Neural progenitor cell (in vitro differentiated cells): ENCODE measurements at regions not wholly inside any gene's neighbourhood (a gene's known extent, or its start where the extent isn't known, plus 50 kb on each side); places are given as distances from the start of the nearest gene placed in this dataset.

ENCODE experiments used
- DNase-seq: peaks from one replicate; pipeline ENCODE4 v3.0.0-alpha.2; 2016; ENCODE audit warnings: low spot score
- H2AFZ ChIP-seq: fragments of 200-600 bp; sonication (generic); replicated peaks from 2 replicates; pipeline ENCODE4 v1.6.1; 2016; ENCODE audit warnings: antibody characterized with exemption
- H3F3A ChIP-seq: fragments of 200-600 bp; sonication (generic); 2 replicates; pipeline ENCODE4 v1.6.1; 2016; ENCODE audit warnings: antibody characterized with exemption, low read depth
- H3K27ac ChIP-seq: fragments of 200-600 bp; sonication (generic); 2 replicates; pipeline ENCODE4 v1.5.1; 2016; ENCODE audit warnings: mild to moderate bottlenecking
- H3K27me3 ChIP-seq: fragments of 200-600 bp; sonication (generic); 2 replicates; pipeline ENCODE4 v1.6.1; 2016; ENCODE audit warnings: mild to moderate bottlenecking, moderate library complexity
- H3K36me3 ChIP-seq: fragments of 200-600 bp; sonication (generic); 2 replicates; pipeline ENCODE4 v1.5.1; 2016
- H3K4me1 ChIP-seq: fragments of 200-600 bp; sonication (generic); 2 replicates; pipeline ENCODE4 v1.6.1; 2016; ENCODE audit warnings: mixed run types
- H3K4me2 ChIP-seq: fragments of 200-600 bp; sonication (generic); 2 replicates; pipeline ENCODE4 v1.6.1; 2016
- H3K4me3 ChIP-seq: fragments of 200-600 bp; sonication (generic); 2 replicates; pipeline ENCODE4 v1.5.1; 2016
- H3K79me2 ChIP-seq: fragments of 200-600 bp; sonication (generic); 2 replicates; pipeline ENCODE4 v1.6.1; 2016; ENCODE audit warnings: low read depth
- H3K9ac ChIP-seq: fragments of 200-600 bp; sonication (generic); 2 replicates; pipeline ENCODE4 v1.6.1; 2016
- H3K9me3 ChIP-seq: fragments of 200-600 bp; sonication (generic); 2 replicates; pipeline ENCODE4 v1.5.1; 2016; ENCODE audit warnings: low read depth
- H4K20me1 ChIP-seq: fragments of 200-600 bp; sonication (generic); 2 replicates; pipeline ENCODE4 v1.6.1; 2016; ENCODE audit warnings: low read depth
- H3K27ac Mint-ChIP-seq: 3 replicates; pipeline ENCODE4 v1.8.0; 2021; ENCODE audit warnings: mixed read lengths
- H3K27me3 Mint-ChIP-seq: 2 replicates; pipeline ENCODE4 v1.8.0; 2022; ENCODE audit warnings: low read depth, mild to moderate bottlenecking, inconsistent platforms, moderate library complexity, mixed read lengths; ENCODE audit not compliant: insufficient read depth
- H3K36me3 Mint-ChIP-seq: 3 replicates; pipeline ENCODE4 v1.8.0; 2021; ENCODE audit warnings: mixed read lengths
- H3K4me1 Mint-ChIP-seq: 3 replicates; pipeline ENCODE4 v1.8.0; 2021; ENCODE audit warnings: mixed read lengths
- H3K4me3 Mint-ChIP-seq: 3 replicates; pipeline ENCODE4 v1.8.0; 2021; ENCODE audit warnings: mild to moderate bottlenecking, moderate library complexity, mixed read lengths
- H3K9me3 Mint-ChIP-seq: 3 replicates; pipeline ENCODE4 v1.8.0; 2020; ENCODE audit warnings: mixed read lengths
- CTCF ChIP-seq: fragments of 200-600 bp; sonication (generic); IDR thresholded peaks from 2 replicates; pipeline ENCODE4 v1.5.1; 2017; ENCODE audit warnings: antibody characterized with exemption, mild to moderate bottlenecking
- EZH2 ChIP-seq: fragments of 200-600 bp; sonication (generic); IDR thresholded peaks from 2 replicates; pipeline ENCODE4 v1.6.1; 2017; ENCODE audit warnings: antibody characterized with exemption, mild to moderate bottlenecking, moderate library complexity
- EZH2phosphoT487 ChIP-seq: fragments of 200-600 bp; sonication (generic); IDR thresholded peaks from 2 replicates; pipeline ENCODE4 v1.6.1; 2017; ENCODE audit warnings: antibody characterized with exemption

DNA sequence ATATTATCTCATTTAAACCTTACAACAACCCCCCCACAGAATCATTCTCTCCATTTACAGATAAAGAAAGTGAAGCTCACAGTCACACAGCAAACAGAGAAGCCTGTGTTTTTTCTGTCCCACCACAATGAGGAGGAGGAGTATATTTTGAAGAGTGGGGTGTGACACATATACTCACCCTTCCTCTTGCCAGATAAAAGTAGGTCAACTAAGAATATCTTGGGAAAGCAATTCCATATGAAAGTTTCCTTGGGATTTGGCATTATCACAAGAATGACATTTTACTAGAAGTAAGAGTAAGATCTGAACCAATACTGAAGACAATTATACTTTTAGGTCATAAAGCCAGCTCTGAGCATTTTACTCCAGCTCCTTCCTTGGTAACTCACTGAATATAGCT lies 287.5 kb upstream of the HTR2A start:
- TF ChIP-seq EZH2phosphoT487, result no peak
- no peak for TF ChIP-seq CTCF
- TF ChIP-seq EZH2, result no peak
- Histone ChIP-seq H3K4me1 (no peaks in the 10 kb centered on the region), H3K4me3 (no peak overlapping the region), H3K9me3 (no peaks in the 10 kb centered on the region), H2AFZ (no peak overlapping the region), H3K9ac (no peak overlapping the region), H3K27ac (no peak overlapping the region), H3K27me3 (no peaks in the 10 kb centered on the region), H3K79me2 (no peaks in the 10 kb centered on the region), H3K4me2 (no peak overlapping the region), H3K36me3 (no peaks in the 10 kb centered on the region), H4K20me1 (no peaks in the 10 kb centered on the region), H3F3A (no peaks in the 10 kb centered on the region)
- Mint-ChIP-seq H3K9me3 (no peaks in the 10 kb centered on the region), H3K4me3 (no peak overlapping the region), H3K4me1 (peaks cover 3% of the 10 kb centered on the region), H3K27me3 (no peaks in the 10 kb centered on the region), H3K27ac (no peak overlapping the region), H3K36me3 (no peaks in the 10 kb centered on the region)
- no peak for DNase-seq

GRCh38 chr13:47179321-47179720 lies 282.5 kb upstream of the HTR2A start:
- Mint-ChIP-seq H3K27ac (no peak overlapping the region), H3K9me3 (no peaks in the 10 kb centered on the region), H3K36me3 (no peaks in the 10 kb centered on the region), H3K4me3 (no peak overlapping the region), H3K4me1 (peaks cover 3% of the 10 kb centered on the region), H3K27me3 (no peaks in the 10 kb centered on the region)
- no peaks in the 10 kb centered on the region for H4K20me1 ChIP-seq
- no peaks in the 10 kb centered on the region for H3K79me2 ChIP-seq
- no peak overlapping the region for H3K27ac ChIP-seq
- H2AFZ ChIP-seq, result no peak overlapping the region
- no peak overlapping the region for H3K4me2 ChIP-seq
- DNase-seq, result no peak
- no peaks in the 10 kb centered on the region for H3F3A ChIP-seq
- no peaks in the 10 kb centered on the region for H3K27me3 ChIP-seq
- H3K4me3 ChIP-seq, result no peak overlapping the region
- TF ChIP-seq EZH2phosphoT487, result no peak
- no peak for TF ChIP-seq EZH2
- no peak for TF ChIP-seq CTCF
- H3K4me1 ChIP-seq, result no peaks in the 10 kb centered on the region
- H3K36me3 ChIP-seq, result no peaks in the 10 kb centered on the region
- H3K9ac ChIP-seq, result no peak overlapping the region
- no peaks in the 10 kb centered on the region for H3K9me3 ChIP-seq

DNA sequence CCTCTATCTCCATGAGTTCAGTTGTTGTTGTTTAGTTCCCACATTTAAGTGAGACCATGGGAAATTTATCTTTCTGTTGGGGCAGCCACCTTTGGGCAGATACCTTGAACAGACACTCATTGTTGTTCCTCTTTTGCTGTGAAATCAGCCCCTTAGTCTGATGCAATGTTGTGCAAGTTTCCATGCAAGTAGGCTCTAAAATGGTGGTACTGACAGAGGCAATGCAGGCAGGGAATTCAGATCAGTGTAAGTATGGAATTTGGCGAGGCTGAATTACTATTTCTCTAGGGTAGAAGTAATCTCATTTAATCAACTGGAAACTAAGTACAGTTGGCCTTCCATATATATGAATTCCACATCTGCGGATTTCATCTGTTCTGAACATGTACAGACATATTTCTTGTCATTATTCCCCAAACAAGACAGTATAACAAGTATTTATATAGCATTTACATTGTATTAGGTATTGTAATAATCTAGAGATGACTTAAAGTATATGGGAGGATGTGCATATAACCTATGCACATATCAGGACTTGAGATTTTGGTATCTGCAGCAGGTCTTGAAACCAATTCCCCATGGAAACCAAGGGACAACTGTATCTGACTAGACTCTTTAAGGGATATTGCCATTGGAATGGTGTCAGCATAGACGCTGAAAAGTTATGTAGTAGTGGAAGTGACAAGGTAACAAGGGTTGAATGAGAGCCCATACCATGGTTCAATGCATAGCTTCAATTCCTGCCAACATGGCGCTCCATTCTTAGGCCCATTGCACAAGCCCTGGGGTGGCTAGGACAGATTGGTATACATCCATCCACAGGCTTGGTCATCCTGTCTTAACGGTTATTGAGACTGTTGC lies 281.5 kb upstream of the HTR2A start:
- Histone ChIP-seq H2AFZ (no peak overlapping the region), H3K9me3 (no peaks in the 10 kb centered on the region), H4K20me1 (no peaks in the 10 kb centered on the region), H3K27ac (no peak overlapping the region), H3K27me3 (no peaks in the 10 kb centered on the region), H3K4me3 (no peak overlapping the region), H3K79me2 (no peaks in the 10 kb centered on the region), H3K4me1 (no peaks in the 10 kb centered on the region), H3K9ac (no peak overlapping the region), H3F3A (no peaks in the 10 kb centered on the region), H3K4me2 (no peak overlapping the region), H3K36me3 (no peaks in the 10 kb centered on the region)
- no peak overlapping the region for H3K4me3 Mint-ChIP-seq
- H3K9me3 Mint-ChIP-seq, result no peaks in the 10 kb centered on the region
- no peak for TF ChIP-seq EZH2
- no peak for TF ChIP-seq EZH2phosphoT487
- no peak overlapping the region for H3K27ac Mint-ChIP-seq
- no peaks in the 10 kb centered on the region for H3K27me3 Mint-ChIP-seq
- H3K36me3 Mint-ChIP-seq, result no peaks in the 10 kb centered on the region
- DNase-seq, result no peak
- no peaks in the 10 kb centered on the region for H3K4me1 Mint-ChIP-seq

- H3K9me3 ChIP-seq, result no peaks in the 10 kb centered on the region
- no peaks in the 10 kb centered on the region for H3F3A ChIP-seq
- no peak for TF ChIP-seq EZH2
- TF ChIP-seq CTCF, result no peak
- TF ChIP-seq EZH2phosphoT487, result no peak
- Mint-ChIP-seq H3K9me3 (no peaks in the 10 kb centered on the region), H3K4me3 (no peak overlapping the region), H3K27me3 (no peaks in the 10 kb centered on the region), H3K4me1 (no peaks in the 10 kb centered on the region), H3K36me3 (no peaks in the 10 kb centered on the region), H3K27ac (no peak overlapping the region)
- no peaks in the 10 kb centered on the region for H3K27me3 ChIP-seq
- no peak overlapping the region for H3K4me2 ChIP-seq
- no peak overlapping the region for H3K9ac ChIP-seq
- H3K4me3 ChIP-seq, result no peak overlapping the region
- no peaks in the 10 kb centered on the region for H3K79me2 ChIP-seq
- no peak for DNase-seq
- no peak overlapping the region for H2AFZ ChIP-seq
- no peaks in the 10 kb centered on the region for H3K4me1 ChIP-seq
- no peak overlapping the region for H3K27ac ChIP-seq
- H4K20me1 ChIP-seq, result no peaks in the 10 kb centered on the region
- no peaks in the 10 kb centered on the region for H3K36me3 ChIP-seq
Observed at GRCh38 chr13:47175172-47175866, 278.5 kb upstream of the HTR2A start.
